Endothelial cell of umbilical vein (primary cell): ENCODE measurements at regions not wholly inside any gene's neighbourhood (a gene's known extent, or its start where the extent isn't known, plus 50 kb on each side); places are given as distances from the start of the nearest gene placed in this dataset.

Source experiments
- BruUV-seq: library from RNA; stranded (reverse); fragments of 400-500 nt; replicated peaks from 2 replicates; lab custom pipeline; 2021; lab: Mats Ljungman, UMichigan
- CTCF ChIA-PET: fragments of 300-600, 350-600 bp; sonication (Branson Sonifier 250); formaldehyde crosslinking; loops from one replicate; lab custom pipeline; 2021; ENCODE audit warnings: antibody characterized with exemption, inconsistent platforms; lab: Charles Lee
- POLR2A ChIA-PET: fragments of 300-600, 350-600 bp; sonication (Branson Sonifier 250); formaldehyde crosslinking; loops from one replicate; lab custom pipeline; 2021; ENCODE audit warnings: antibody characterized with exemption, inconsistent platforms; lab: Charles Lee
- DNase-seq: peaks from one replicate; pipeline ENCODE4 v3.0.0-alpha.2; 2011; ENCODE audit warnings: low read depth, low spot score
- FAIRE-seq: peaks from 2 replicates; lab custom pipeline; 2011; peaks lifted over from hg19 to GRCh38; lab: Jason Lieb, UNC
- H2AFZ ChIP-seq: 2 replicates; pipeline ENCODE4 v1.6.0; 2012; ENCODE audit warnings: low read depth, low read length, control low read depth, inconsistent platforms
- H3K27ac ChIP-seq: 2 replicates; pipeline ENCODE4 v1.5.1; 2011; ENCODE audit warnings: low read depth, mild to moderate bottlenecking, control low read depth, low read length, moderate library complexity; ENCODE audit not compliant: insufficient read depth
- H3K27me3 ChIP-seq, 2 experiments: 2 replicates each; pipeline versions ENCODE4 v1.6.0 to v1.6.1; 2011; ENCODE audit warnings: low read length in 2 of 2, mixed read lengths in 1 of 2; ENCODE audit not compliant: control insufficient read depth in 2 of 2, insufficient read depth in 2 of 2
- H3K36me3 ChIP-seq, 2 experiments: 2 replicates in 1 of 2; 3 replicates in 1 of 2; pipeline ENCODE4 v1.5.1; 2011; ENCODE audit warnings: low read length in 2 of 2, mild to moderate bottlenecking in 1 of 2, moderate library complexity in 1 of 2; ENCODE audit not compliant: control insufficient read depth in 2 of 2, insufficient read depth in 2 of 2; ENCODE audit errors: extremely low read depth in 1 of 2
- H3K4me1 ChIP-seq: 3 replicates; pipeline ENCODE4 v1.5.1; 2011; ENCODE audit warnings: mild to moderate bottlenecking, low read length; ENCODE audit not compliant: control insufficient read depth, insufficient read depth; ENCODE audit errors: extremely low read depth
- H3K4me2 ChIP-seq: 2 replicates; pipeline ENCODE4 v1.6.1; 2011; ENCODE audit warnings: low read length, control low read depth, mixed read lengths; ENCODE audit not compliant: insufficient read depth
- H3K4me3 ChIP-seq, 3 experiments: fragments of 200-600 bp in 1 of 3; sonication (generic), shearing (Covaris generic) in 1 of 3; replicated peaks in 1 of 3; 2 replicates each; pipeline ENCODE4 v1.5.1; 2011 to 2016; ENCODE audit warnings: control low read depth in 3 of 3, low read length in 3 of 3, mild to moderate bottlenecking in 2 of 3, inconsistent platforms in 1 of 3, low read depth in 1 of 3, moderate library complexity in 1 of 3; ENCODE audit not compliant: insufficient read depth in 1 of 3
- H3K79me2 ChIP-seq: 2 replicates; pipeline ENCODE4 v1.6.0; 2012; ENCODE audit warnings: low read length, inconsistent platforms; ENCODE audit not compliant: control insufficient read depth, insufficient read depth
- H3K9ac ChIP-seq: replicated peaks from 2 replicates; pipeline ENCODE3; 2011; ENCODE audit warnings: low read length, control low read depth; ENCODE audit not compliant: insufficient read depth; ENCODE audit errors: extremely low read depth
- H3K9me1 ChIP-seq: replicated peaks from 3 replicates; pipeline ENCODE4 v1.6.0; 2011; ENCODE audit warnings: mild to moderate bottlenecking, low read length; ENCODE audit not compliant: control insufficient read depth, insufficient read depth; ENCODE audit errors: extremely low read depth
- H3K9me3 ChIP-seq: replicated peaks from 2 replicates; pipeline ENCODE4 v1.5.1; 2012; ENCODE audit warnings: low read length, inconsistent platforms; ENCODE audit not compliant: control insufficient read depth, insufficient read depth
- H4K20me1 ChIP-seq: replicated peaks from 2 replicates; pipeline ENCODE3; 2011; ENCODE audit warnings: mild to moderate bottlenecking, low read length; ENCODE audit not compliant: control insufficient read depth, insufficient read depth; ENCODE audit errors: extremely low read depth
- EZH2 ChIP-seq: IDR thresholded peaks from 2 replicates; pipeline ENCODE4 v1.6.1; 2012; ENCODE audit warnings: borderline replicate concordance, low read depth, mild to moderate bottlenecking, moderate library complexity, low read length, inconsistent platforms; ENCODE audit not compliant: severe bottlenecking
- FOS ChIP-seq: IDR thresholded peaks from 2 replicates; pipeline ENCODE4 v1.6.1; 2011; ENCODE audit warnings: mild to moderate bottlenecking, low read length, moderate library complexity, borderline replicate concordance; ENCODE audit not compliant: insufficient read depth
- GATA2 ChIP-seq: IDR thresholded peaks from 2 replicates; pipeline ENCODE4 v1.7.0; 2011; ENCODE audit warnings: low read depth, mild to moderate bottlenecking, moderate library complexity, mixed read lengths, low read length; ENCODE audit not compliant: insufficient read length, insufficient read depth
- JUN ChIP-seq: IDR thresholded peaks from 2 replicates; pipeline ENCODE4 v1.6.1; 2011; ENCODE audit warnings: borderline replicate concordance, low read depth; ENCODE audit not compliant: insufficient read length, insufficient read depth
- MAX ChIP-seq: IDR thresholded peaks from 2 replicates; pipeline ENCODE4 v1.6.1; 2011; ENCODE audit not compliant: insufficient read depth, insufficient read length
- MYC ChIP-seq: IDR thresholded peaks from one replicate; pipeline ENCODE4 v1.6.1; 2011; ENCODE audit warnings: mild to moderate bottlenecking, low read depth, low read length
- POLR2A ChIP-seq: IDR thresholded peaks from 2 replicates; pipeline ENCODE4 v1.6.1; 2012; ENCODE audit warnings: low read depth, mild to moderate bottlenecking, control low read depth, low read length
- POLR2AphosphoS5 ChIP-seq: IDR thresholded peaks from 2 replicates; pipeline ENCODE4 v1.6.1; 2012; ENCODE audit warnings: low read depth, mild to moderate bottlenecking, control low read depth, low read length, moderate library complexity; ENCODE audit not compliant: insufficient read depth
- dilution Hi-C: fragments of 300-500 bp; cut with MboI; formaldehyde crosslinking; loops from one replicate; pipeline ENCODE4 v1.15.0; 2019; ENCODE audit warnings: low sequenced_read_pairs; ENCODE audit not compliant: extremely low pct_ligation_motif_present
- intact Hi-C: fragments of 100-400 bp; cut with micrococcal nuclease; formaldehyde crosslinking; loops from one replicate; pipeline ENCODE4 v1.10.0; 2022
- TF ChIP-seq, protein P1 (sequence below), 2 donors: IDR thresholded peaks; 1 replicate in 1 of 2; 2 replicates in 1 of 2; pipeline ENCODE4 v1.5.1; 2011; ENCODE audit warnings: low read length in 2 of 2, mild to moderate bottlenecking in 2 of 2, moderate library complexity in 2 of 2, control low read depth in 1 of 2, inconsistent platforms in 1 of 2, low read depth in 1 of 2; ENCODE audit not compliant: insufficient read depth in 1 of 2; ENCODE audit errors: extremely low read depth in 1 of 2

DNA sequence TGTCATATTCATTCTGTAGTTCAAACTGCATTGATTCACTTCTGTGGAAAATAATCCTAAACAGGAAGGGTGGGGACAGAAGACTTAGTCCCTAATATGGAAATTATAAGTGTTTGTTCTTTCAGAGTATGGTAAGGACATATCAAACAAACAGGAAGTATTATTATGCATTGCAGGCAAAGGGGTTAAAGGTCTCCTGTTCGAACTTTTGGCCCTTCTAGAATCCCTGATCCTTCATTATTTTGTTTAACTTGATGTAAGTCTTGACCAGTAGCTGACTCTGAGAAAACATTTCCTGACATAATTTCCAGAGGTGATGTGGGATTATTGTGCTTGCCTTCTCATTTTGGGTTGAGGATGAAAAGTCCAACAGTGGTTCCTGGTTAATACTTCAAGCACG lies 215.4 kb upstream of the ADGRL2 start:
- POLR2A ChIA-PET, result no interaction called here
- no peaks in the 10 kb centered on the region for H3K27me3 ChIP-seq
- H4K20me1 ChIP-seq, result no peaks in the 10 kb centered on the region
- TF ChIP-seq JUN, result no peak
- TF ChIP-seq MYC, result no peak
- no peak for TF ChIP-seq MAX
- no peak for TF ChIP-seq GATA2
- no peak for TF ChIP-seq EZH2
- TF ChIP-seq, protein P1, sequence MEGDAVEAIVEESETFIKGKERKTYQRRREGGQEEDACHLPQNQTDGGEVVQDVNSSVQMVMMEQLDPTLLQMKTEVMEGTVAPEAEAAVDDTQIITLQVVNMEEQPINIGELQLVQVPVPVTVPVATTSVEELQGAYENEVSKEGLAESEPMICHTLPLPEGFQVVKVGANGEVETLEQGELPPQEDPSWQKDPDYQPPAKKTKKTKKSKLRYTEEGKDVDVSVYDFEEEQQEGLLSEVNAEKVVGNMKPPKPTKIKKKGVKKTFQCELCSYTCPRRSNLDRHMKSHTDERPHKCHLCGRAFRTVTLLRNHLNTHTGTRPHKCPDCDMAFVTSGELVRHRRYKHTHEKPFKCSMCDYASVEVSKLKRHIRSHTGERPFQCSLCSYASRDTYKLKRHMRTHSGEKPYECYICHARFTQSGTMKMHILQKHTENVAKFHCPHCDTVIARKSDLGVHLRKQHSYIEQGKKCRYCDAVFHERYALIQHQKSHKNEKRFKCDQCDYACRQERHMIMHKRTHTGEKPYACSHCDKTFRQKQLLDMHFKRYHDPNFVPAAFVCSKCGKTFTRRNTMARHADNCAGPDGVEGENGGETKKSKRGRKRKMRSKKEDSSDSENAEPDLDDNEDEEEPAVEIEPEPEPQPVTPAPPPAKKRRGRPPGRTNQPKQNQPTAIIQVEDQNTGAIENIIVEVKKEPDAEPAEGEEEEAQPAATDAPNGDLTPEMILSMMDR (IDR thresholded peaks at IDR 0.05; ENCODE audit: extremely low read depth in 1 of 2, insufficient read depth in 1 of 2, low read depth in 1 of 2, low read length in 2 of 2), result no peak
- TF ChIP-seq POLR2A, result no peak
- no peak for TF ChIP-seq FOS
- TF ChIP-seq POLR2AphosphoS5, result no peak
- no peak overlapping the region for H3K4me2 ChIP-seq
- no peaks in the 10 kb centered on the region for H3K79me2 ChIP-seq
- intact Hi-C loops, result no loop called here
- dilution Hi-C loops, result no loop called here
- no peaks in the 10 kb centered on the region for H3K36me3 ChIP-seq
- FAIRE-seq (peak; percentile 59), DNase-seq (peak; percentile 46)
- H3K4me1 ChIP-seq, result peaks cover 4% of the 10 kb centered on the region
- H3K9me3 ChIP-seq, result no peaks in the 10 kb centered on the region
- H3K9ac ChIP-seq, result no peak overlapping the region
- BruUV-seq, result no TSS peak
- H3K4me3 ChIP-seq, result no peak overlapping the region
- H3K9me1 ChIP-seq, result no peaks in the 10 kb centered on the region
- peak overlapping the region; percentile 50 for H2AFZ ChIP-seq
- CTCF ChIA-PET, result interaction anchor here (1.2 kb wide), 1 partner anchor 10 kb away, joined by 3 read pairs; no protein-coding TSS in a partner anchor
- no peak overlapping the region for H3K27ac ChIP-seq
